Right lobe of liver (tissue), 4 donors: ENCODE measurements at regions not wholly inside any gene's neighbourhood (a gene's known extent, or its start where the extent isn't known, plus 50 kb on each side); places are given as distances from the start of the nearest gene placed in this dataset.
"Not testable (repeated sequence)": the region's sequence is repeated elsewhere in the genome, so short reads cannot be mapped to it uniquely, and the experiment has no call there.

Experiments
- CTCF ChIP-seq, 4 donors: fragments of 200-600 bp in 3 of 4; fragments of 450-650 bp in 1 of 4; IDR thresholded peaks; one replicate each; pipeline versions ENCODE4 v1.5.1 to v1.8.0; 2016 to 2022; ENCODE audit warnings: antibody characterized with exemption in 4 of 4, mild to moderate bottlenecking in 2 of 4
- POLR2A ChIP-seq: fragments of 450-650 bp; IDR thresholded peaks from one replicate; pipeline ENCODE4 v1.6.1; 2017; ENCODE audit warnings: antibody characterized with exemption, mild to moderate bottlenecking
- donor health status: DM: no; HTN: no; CAD: no.
- donor health status: DM: no; HTN: no; CAD: no.
- donor health status: DM: no; HTN: yes; CAD: no.

DNA sequence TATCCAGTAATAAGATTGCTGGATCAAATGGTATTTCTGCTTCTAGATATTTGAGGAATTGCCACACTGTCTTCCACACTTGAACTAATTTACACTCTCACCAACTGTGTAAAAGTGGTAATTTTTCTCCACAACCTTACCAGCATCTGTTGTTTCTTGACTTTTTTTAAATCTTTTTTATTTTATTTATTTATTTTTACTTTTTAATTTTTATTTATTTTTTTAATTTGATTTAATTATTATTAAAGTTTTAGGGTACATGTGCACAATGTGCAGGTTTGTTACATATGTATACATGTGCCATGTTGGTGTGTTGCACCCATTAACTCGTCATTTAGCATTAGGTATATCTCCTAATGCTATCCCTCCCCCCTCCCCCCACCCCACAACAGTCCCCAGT is 765.9 kb upstream of the GJE1 start:
- TF ChIP-seq POLR2A; CTCF (IDR thresholded peaks at IDR 0.05): not testable (repeated sequence)
